ENCODE measurements at regions not wholly inside any gene's neighbourhood (a gene's known extent, or its start where the extent isn't known, plus 50 kb on each side); places are given as distances from the start of the nearest gene placed in this dataset.

GRCh38 chr3:30475038-30475808, 131.2 kb upstream of the TGFBR2 start:
- TF ChIP-seq CTCF (IDR thresholded peaks at IDR 0.05; ENCODE audit: poor library complexity, severe bottlenecking): no peak
- TF ChIP-seq POLR2AphosphoS5 (IDR thresholded peaks at IDR 0.05): no peak
- TF ChIP-seq REST (IDR thresholded peaks at IDR 0.05; ENCODE audit: borderline replicate concordance): no peak
- no peak for TF ChIP-seq EP300 (conservative IDR thresholded peaks at IDR 0.05; ENCODE audit: poor library complexity, severe bottlenecking)
- TF ChIP-seq EZH2 (IDR thresholded peaks at IDR 0.05; ENCODE audit: borderline replicate concordance, insufficient read depth, low read length, poor library complexity, severe bottlenecking): no peak
- TF ChIP-seq SMC3 (conservative IDR thresholded peaks at IDR 0.05; ENCODE audit: poor library complexity): no peak
- no peak for TF ChIP-seq MXI1 (conservative IDR thresholded peaks at IDR 0.05; ENCODE audit: poor library complexity, severe bottlenecking)
- no peak for TF ChIP-seq TAF1 (IDR thresholded peaks at IDR 0.05; ENCODE audit: low read depth)

All from neural cell (in vitro differentiated cells).